HG03135 (cell line): ENCODE measurements at regions not wholly inside any gene's neighbourhood (a gene's known extent, or its start where the extent isn't known, plus 50 kb on each side); places are given as distances from the start of the nearest gene placed in this dataset.
"Not testable (repeated sequence)": the region's sequence is repeated elsewhere in the genome, so short reads cannot be mapped to it uniquely, and the experiment has no call there.

Source experiments
- ATAC-seq: cut with Tn5 transposase; IDR thresholded peaks from one replicate; pipeline ENCODE4 v1.9.1; 2021; ENCODE audit warnings: mild to moderate bottlenecking, moderate library complexity; ENCODE audit not compliant: unreplicated experiment

GRCh38 chr16:65624666-65625065, 502.8 kb upstream of the CDH11 start:
- ATAC-seq, result no peak

- ATAC-seq, result no peak
These were observed 502.4 kb upstream of the CDH11 start for GRCh38 chr16:65624229-65624628.

DNA sequence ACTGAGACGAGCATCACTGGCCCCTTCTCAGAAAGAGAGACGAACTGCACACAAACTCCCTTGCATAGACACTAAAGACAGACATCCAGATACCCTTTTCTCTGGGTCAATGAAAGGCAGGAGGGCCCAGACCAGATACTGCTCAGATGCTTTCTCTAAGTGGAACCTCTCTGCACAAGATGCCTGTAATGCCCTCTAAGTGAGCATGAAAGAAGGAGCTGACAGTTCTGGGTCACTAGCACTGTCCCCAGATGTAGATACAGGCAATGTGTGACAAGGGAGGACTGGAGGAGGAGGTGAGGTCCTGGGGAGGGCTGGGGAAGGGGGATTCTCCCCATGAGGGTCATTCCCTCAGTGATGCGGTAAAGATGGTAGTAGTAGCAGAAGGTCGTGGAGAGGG, 501.0 kb upstream of the CDH11 start:
- ATAC-seq, result no peak

DNA sequence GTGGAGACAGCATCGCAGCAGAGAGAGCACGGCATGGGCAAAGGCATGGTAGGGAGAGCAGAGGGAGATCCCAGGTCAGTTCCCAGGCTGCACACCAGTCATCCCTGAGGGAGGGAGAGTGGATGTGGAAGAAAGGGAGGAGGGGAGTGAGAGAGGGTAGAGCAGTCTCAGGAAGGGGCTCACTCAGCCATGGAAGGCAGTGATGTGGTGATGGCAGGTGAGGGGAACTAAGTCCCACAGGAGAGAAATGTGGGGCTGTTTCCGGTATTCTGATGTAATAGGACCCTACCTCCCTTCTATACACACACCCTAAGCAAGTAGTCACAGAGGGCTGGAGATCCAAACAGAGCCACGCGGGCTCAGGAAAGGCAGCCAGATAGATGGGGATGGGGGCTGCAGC, 500.3 kb upstream of the CDH11 start:
- ATAC-seq, result no peak

- ATAC-seq, result no peak
These were observed 499.8 kb upstream of the CDH11 start for GRCh38 chr16:65621640-65622039.

- no peak for ATAC-seq
These were observed 497.7 kb upstream of the CDH11 start for GRCh38 chr16:65619606-65620005.

DNA sequence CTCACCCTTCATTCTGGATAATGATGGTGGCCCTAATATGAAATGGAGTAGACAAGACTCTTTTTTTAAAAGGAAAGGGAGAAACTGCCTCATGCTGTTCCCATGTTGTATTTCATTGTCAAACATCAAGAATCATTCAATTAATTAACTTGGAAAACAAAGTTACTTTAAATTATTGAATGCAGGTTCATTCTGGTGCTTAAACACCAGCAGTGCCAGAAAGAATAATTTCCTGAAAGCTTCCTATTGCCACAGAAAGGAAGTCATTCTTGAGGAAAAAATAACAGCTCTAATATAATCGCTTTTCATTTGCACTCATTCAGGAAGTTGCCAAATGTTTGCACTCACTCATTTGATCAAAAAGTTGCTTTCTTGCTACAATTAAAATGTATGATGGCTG, 497.1 kb upstream of the CDH11 start:
- no peak for ATAC-seq

DNA sequence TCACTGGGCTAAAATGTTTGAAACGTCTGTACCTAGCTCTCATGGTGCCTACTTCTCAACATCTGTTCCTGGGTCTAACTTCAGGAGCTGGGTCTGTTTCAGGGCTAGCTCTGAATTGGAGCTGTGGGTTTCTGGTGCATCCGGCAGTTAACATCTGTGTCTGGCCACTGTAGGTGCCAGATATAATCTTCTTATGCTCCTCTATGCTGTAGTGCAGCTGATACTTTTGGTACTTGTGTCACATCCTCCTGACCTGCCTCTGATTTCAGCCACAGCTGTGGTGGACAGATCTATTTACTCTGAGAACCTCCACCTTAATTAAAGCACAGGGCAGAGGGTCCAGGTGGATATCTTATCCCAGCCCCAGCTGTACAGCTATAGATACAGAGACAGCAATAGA, 496.5 kb upstream of the CDH11 start:
- no peak for ATAC-seq

DNA sequence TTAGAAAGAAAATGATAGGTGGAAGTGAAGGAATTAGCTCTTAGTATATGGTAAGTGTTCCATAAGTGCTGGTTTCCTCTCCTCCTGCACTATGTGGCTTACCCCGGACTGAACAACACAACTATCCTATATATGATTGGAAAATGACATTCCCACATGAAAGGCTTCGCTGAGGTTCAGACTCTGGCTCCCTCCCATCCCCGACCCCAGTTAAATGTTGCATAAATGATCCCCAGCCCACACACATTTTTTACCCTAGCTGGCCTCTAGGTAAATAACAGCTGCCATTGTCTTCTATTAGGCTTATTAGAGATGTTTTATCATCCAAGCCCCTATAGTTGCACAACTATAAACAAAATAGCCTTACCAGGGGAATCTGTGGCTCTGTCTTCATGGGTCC, 495.6 kb upstream of the CDH11 start:
- ATAC-seq, result no peak

DNA sequence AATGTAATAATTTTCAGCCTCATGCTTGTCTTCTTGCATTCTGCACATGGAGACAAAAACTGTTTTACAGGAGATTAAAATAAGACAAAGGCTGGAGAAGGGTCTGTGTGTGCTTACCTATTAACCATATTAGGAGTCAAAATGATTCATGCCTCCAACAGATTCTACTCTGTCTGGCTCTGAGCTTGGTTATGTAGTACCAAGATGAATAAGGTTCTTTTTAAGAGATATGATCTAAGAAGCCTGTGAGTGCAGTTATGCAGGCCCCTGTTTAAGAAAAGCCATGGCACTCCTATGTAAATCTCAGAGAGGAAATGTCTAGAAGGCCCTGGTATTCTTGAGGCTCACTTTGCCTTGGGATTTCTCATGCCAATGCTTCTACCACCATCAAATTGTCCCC, 486.6 kb upstream of the CDH11 start:
- ATAC-seq, result no peak

DNA sequence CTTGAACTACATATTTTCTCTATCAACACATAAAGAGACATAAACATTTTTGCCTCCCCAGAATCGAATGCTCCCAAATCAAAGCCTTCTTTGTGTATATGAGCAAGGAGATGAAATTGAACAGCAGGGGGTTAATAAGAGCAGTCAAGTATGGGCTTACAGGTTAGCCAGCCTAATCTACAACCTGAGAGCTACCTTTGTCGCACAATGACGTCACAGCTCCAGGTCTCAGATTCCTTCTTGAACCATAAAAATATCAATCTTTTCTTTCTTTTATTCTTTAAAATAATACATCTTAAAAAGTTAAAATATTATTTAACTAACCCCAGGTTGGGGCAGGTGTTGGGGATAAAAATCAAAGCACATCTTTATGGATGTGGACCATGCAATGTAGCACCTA, 482.9 kb upstream of the CDH11 start:
- no peak for ATAC-seq

DNA sequence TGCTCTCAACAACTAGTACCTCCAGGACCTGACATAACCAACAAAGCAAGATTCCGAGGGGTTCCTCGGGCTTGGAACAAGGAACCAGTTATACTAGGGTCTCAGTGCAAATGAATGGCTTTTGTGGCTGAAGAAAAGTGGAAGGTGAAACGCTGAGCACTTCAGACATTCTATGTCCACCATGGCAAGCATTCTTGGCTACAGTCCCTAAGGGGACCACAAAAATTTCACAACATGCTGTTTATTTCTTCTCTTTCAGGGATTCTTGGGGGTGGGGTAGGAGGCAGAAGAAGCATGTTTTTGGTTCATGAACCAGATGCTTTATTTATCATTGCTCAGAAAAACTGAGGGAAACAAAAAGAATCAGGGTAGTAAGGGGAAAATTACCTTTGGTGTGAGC, 479.9 kb upstream of the CDH11 start:
- ATAC-seq, result no peak

DNA sequence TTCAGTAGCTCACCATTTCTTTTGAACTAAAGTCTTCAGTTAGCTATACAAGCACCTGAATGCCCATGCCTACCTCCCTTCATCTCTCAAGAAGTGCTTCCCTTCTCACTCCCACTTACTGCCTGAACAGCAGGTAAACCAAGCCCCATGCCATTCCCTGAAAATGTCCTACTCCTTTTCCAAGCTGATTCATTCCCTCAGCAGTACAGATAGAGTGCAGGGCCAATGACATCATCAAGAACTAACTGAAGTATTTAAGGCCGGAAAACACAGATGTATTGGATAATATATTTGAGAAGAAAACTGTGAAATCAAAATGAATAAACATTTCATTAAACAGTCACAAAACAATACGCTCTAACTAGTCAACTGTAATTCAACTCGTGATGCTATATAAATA, 478.8 kb upstream of the CDH11 start:
- ATAC-seq, result no peak

DNA sequence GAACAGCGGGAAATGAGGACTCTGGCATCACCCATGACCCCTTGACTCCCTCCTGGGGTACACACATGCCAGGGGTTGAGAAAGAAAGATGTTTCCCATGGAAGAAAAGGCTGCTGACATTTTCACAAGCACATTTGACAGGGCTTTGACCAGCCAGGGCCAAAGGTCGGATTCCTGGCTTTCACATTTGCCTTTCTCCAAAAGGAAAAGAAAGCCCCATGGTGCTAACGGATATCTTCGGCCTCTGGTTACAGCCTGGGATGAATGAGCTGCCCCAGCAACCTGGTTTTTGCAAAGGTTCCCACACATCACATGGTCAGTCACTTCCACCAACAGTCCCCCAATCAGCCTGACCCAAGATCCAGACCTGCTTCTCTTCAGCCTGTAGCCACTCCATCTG, 478.2 kb upstream of the CDH11 start:
- ATAC-seq, result no peak

DNA sequence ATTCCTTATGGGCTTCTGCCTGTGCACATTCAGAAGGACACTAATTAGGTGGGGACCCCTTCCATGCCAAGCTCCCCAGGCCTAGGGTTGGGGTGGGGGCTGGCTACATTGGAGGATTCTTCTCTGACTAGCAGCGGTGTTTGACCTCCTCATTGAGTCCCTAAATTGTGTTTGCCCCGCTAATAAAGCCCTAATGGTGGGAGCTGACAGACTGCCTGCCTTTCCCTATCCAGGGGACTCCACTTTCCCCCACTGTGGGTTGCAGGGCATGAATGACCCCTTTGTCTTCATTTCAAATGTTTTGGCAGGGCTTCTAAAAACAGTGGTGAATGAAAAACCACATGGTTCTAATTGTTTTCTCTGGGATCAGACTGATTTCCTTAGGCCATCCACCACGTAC, 476.8 kb upstream of the CDH11 start:
- ATAC-seq, result no peak

DNA sequence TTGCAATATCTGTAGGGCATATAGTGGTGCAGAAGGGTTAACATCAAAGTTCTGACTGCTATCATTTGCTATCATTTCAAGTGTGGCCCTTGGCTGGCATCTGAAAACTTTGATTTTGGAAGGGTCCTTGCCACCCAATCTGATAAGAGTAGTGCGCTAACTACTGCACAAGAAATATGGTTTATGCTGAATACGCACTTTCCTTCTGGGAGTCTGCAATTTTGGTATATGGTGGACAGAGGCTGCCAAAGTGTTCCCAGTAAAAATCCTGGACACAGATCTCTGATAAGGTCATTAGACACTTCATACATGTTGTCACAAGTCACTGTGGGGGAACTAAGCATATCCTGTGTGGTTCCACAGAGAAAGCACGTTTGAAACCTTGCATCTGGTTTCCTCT, 461.6 kb upstream of the CDH11 start:
- ATAC-seq, result no peak

DNA sequence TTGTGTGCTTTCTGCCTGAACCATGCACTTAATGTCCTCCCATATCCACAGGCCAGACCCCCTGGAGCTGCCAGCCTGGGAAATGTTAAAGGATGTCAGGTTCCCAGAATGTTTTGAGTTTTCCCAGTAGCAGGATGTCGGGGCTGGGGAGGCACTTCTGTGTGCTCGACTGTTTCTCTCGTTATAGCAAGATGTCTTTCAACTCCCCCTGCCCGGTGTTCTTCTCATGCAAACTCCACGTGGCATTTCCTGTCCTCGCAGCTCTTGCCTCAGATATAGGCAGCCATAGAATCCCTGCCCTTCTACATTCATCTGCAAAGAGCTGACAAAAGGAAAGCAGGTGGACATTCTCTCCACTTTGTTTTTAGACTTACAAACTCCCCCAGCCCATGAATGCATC, 457.2 kb upstream of the CDH11 start:
- ATAC-seq, result no peak

GRCh38 chr16:65576631-65577030, 454.8 kb upstream of the CDH11 start:
- no peak for ATAC-seq

GRCh38 chr16:65576139-65576538, 454.3 kb upstream of the CDH11 start:
- ATAC-seq, result no peak

GRCh38 chr16:65574326-65574966, 452.6 kb upstream of the CDH11 start:
- no peak for ATAC-seq

- ATAC-seq, result no peak
These were observed 450.3 kb upstream of the CDH11 start for GRCh38 chr16:65572156-65572555.

DNA sequence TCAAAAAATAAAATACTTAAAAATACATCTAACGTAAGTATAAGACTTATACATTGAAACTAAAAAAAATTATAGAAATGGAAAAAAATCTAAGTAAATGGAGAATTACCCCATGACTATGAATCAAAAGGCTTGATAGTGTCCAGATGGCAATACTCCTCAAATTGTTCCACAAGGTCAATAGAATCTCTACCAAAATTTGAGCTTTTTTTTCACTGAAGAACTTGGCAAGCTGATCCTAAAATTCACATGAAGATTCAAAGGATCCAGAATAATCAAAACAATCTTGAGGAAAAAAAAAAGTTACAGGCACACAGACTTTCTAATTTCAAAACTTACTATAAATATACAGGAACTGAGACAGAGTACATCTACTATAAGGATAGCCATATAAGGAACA, 448.4 kb upstream of the CDH11 start:
- no peak for ATAC-seq

GRCh38 chr16:65559846-65560245, 438.0 kb upstream of the CDH11 start:
- ATAC-seq, result no peak

GRCh38 chr16:65549689-65550088, 427.8 kb upstream of the CDH11 start:
- not testable (repeated sequence) for ATAC-seq
